Stomach (tissue), 4 donors: ENCODE measurements at regions not wholly inside any gene's neighbourhood (a gene's known extent, or its start where the extent isn't known, plus 50 kb on each side); places are given as distances from the start of the nearest gene placed in this dataset.

Experiments
- EP300 ChIP-seq: sonication (generic); formaldehyde crosslinking; IDR thresholded peaks from one replicate; pipeline ENCODE4 v1.6.1; 2017; ENCODE audit warnings: antibody characterized with exemption
- POLR2AphosphoS5 ChIP-seq, 3 donors: sonication (generic); formaldehyde crosslinking; IDR thresholded peaks; one replicate each; pipeline ENCODE4 v1.6.1; 2016; ENCODE audit warnings: antibody characterized with exemption in 3 of 3
- TF ChIP-seq, protein P1 (sequence below), 7 experiments: fragments of 450-650 bp in 4 of 7; fragments of 200-600 bp in 3 of 7; sonication (generic) in 3 of 7; IDR thresholded peaks; one replicate each; pipeline ENCODE4 v1.5.1; 2016 to 2019; ENCODE audit warnings: antibody characterized with exemption in 7 of 7, control low read depth in 2 of 7, mild to moderate bottlenecking in 1 of 7

DNA sequence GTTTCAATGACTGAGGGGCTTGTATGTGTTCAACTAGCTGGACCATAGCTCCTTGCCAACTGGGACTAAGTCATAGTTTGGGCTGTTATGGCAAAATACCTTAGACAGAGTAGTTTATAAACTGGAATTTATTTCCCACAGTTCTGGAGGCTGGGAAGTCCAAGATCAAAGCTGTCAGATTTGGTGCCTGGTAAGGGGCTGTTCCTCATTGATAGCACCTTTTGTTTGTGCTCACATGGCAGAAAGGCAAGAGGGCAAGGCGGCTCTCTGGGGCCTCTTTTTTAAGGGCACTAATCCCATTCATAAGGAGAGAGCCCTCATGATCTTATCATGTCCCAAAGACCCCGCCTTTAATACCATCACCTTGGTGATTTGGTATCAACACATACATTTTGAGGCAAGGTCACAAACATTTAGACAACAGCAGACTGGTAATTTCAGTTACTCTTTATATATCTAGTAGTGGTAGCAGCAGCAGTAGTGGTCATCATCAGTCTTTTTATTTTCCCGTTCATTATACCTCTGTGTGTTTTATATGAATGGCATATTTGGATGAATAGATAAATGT lies 477.0 kb downstream of the CCDC171 start:
- TF ChIP-seq EP300, result no peak
- TF ChIP-seq POLR2AphosphoS5 (IDR thresholded peaks at IDR 0.05), result no peak
- TF ChIP-seq, protein P1, sequence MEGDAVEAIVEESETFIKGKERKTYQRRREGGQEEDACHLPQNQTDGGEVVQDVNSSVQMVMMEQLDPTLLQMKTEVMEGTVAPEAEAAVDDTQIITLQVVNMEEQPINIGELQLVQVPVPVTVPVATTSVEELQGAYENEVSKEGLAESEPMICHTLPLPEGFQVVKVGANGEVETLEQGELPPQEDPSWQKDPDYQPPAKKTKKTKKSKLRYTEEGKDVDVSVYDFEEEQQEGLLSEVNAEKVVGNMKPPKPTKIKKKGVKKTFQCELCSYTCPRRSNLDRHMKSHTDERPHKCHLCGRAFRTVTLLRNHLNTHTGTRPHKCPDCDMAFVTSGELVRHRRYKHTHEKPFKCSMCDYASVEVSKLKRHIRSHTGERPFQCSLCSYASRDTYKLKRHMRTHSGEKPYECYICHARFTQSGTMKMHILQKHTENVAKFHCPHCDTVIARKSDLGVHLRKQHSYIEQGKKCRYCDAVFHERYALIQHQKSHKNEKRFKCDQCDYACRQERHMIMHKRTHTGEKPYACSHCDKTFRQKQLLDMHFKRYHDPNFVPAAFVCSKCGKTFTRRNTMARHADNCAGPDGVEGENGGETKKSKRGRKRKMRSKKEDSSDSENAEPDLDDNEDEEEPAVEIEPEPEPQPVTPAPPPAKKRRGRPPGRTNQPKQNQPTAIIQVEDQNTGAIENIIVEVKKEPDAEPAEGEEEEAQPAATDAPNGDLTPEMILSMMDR (IDR thresholded peaks at IDR 0.05), result no peak
